GM18951 (cell line): ENCODE measurements at regions not wholly inside any gene's neighbourhood (a gene's known extent, or its start where the extent isn't known, plus 50 kb on each side); places are given as distances from the start of the nearest gene placed in this dataset.
"Not testable (repeated sequence)": the region's sequence is repeated elsewhere in the genome, so short reads cannot be mapped to it uniquely, and the experiment has no call there.

Experiments used
- POLR2A ChIP-seq: IDR thresholded peaks from 4 replicates; pipeline ENCODE4 v1.6.1; 2011; ENCODE audit warnings: mild to moderate bottlenecking; ENCODE audit not compliant: insufficient read length, insufficient read depth; ENCODE audit errors: extremely low read depth
- in situ Hi-C: fragments of 300-500 bp; cut with MboI; formaldehyde crosslinking; loops from one replicate; pipeline ENCODE4 v1.12.0; 2022; ENCODE audit warnings: low sequenced_read_pairs, mixed read lengths, inconsistent platforms; ENCODE audit not compliant: unreplicated experiment

DNA sequence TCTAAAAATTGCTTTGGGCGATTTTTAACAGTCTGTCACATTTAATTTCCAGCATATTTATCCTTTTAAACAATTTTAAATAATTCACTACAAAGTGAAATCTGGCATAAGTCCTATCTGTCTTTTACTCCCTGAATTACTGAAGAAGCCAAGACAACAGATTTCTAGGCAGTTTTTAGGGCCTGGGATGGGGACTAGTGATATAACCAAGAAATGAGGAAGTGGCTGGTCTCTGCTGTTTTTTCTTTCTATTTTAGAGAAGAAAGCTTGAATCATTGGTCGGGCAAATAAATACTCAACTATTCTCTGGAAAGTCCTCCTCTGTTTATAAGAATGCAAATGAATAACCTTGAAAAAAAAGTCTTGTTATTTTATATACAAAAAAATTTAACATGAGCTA lies 79.7 kb upstream of the SSBP2 start:
- no peak for TF ChIP-seq POLR2A
- in situ Hi-C loops = loop anchor here (25.0 kb wide), 1 partner anchor 318 kb away; no protein-coding TSS in a partner anchor

DNA sequence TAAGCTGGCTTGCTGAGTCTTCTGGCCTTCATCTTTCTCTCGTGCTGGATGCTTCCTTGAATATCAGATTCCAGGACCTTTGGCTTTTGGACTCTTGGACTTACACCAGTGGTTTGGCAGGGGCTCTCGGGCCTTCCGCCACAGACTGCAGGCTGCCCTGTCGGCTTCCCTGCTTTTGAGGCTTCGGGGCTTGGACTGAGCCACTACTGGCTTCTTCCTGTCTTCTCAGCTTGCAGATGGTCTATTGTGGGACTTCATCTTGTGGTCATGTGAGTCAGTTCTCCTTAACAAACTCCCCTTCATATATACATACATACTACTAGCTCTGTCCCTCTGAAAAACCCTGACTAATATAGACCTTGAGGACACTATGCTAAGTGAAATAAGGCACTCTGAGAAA lies 78.3 kb upstream of the SSBP2 start:
- in situ Hi-C loops = loop anchor here (25.0 kb wide), 1 partner anchor 317 kb away; no protein-coding TSS in a partner anchor
- TF ChIP-seq POLR2A = no peak

DNA sequence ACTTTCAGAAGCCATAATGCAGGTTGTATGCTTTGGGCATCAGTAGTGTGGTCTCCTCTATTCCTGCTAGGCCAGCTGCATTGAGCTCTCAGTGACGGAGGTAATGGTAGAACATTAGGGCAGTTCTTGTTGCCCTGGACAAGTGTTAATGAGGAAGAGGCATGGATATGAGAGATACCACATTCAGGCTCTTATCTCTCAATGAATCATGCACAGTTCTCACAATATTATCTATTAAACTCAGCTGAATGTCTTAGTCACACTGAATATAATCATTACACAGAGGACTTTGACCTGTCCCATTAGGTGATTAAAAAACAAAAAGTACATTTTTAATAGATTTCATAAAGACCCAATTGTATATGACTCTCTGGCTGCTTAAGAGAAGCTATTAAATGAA lies 76.6 kb upstream of the SSBP2 start:
- TF ChIP-seq POLR2A = no peak
- in situ Hi-C loops = loop anchor here (25.0 kb wide), 1 partner anchor 315 kb away; no protein-coding TSS in a partner anchor

DNA sequence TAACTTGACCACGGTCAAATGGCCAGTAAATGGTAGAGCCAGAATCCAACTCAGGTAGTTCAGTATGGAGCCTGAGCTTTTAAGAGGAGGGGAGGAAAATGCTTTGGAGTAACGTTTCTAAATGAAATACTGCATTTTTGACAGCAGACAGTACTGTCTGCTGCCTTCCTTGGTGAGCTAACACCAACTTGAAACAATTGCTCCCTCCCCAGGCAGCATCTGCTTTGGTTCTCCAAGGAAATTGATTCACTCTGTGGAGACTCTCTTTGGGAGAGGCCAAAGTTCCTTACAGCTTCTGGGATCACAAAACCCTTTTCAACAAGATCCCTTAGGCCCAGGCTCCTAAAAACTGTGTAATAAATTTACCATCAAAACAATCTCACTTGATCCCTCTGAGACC lies 75.2 kb upstream of the SSBP2 start:
- TF ChIP-seq POLR2A = no peak
- in situ Hi-C loops = loop anchor here (25.0 kb wide), 1 partner anchor 314 kb away; no protein-coding TSS in a partner anchor

- in situ Hi-C loops = loop anchor here (25.0 kb wide), 1 partner anchor 313 kb away; no protein-coding TSS in a partner anchor
These were observed 74.3 kb upstream of the SSBP2 start for GRCh38 chr5:81825237-81825636.

DNA sequence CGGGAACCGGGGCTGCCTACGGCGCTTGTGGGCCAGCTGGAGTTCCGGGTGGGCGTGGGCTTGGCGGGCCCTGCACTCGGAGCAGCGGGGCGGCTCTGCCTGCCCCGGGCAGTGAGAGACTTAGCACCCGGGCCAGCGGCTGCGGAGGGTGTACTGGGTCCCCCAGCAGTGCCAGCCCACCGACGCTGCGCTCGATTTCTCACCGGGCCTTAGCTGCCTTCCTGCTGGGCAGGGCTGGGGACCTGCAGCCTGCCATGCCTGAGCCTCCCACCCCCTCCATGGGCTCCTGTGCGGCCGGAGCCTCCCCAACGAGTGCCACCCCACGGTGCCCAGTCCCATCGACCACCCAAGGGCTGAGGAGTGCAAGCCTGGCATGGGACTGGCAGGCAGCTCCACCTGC lies 72.8 kb upstream of the SSBP2 start:
- in situ Hi-C loops = not testable (repeated sequence)

More at GRCh38 chr5:81825237-81825636, 74.3 kb upstream of the SSBP2 start:
- TF ChIP-seq POLR2A = no peak

DNA sequence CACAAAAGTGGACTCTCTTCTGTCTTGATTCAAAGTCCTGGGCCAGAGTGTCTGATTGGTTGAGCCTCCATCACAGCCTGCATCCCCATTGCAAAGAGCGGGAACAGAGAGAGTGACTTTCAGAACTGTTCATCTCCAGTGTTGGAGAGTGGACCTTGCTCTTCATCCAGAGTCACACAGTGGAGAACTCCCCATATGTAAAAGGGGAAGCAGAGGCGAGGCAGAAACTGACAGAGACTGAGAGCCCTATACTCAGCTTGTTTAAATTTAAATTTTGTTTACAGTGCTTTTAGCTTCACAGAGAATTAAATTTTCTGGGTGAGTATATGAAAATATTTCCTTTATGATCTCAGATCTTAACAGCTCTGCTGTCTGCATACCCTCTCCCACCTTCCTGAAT lies 70.0 kb upstream of the SSBP2 start:
- no peak for TF ChIP-seq POLR2A
- in situ Hi-C loops = no loop called here

DNA sequence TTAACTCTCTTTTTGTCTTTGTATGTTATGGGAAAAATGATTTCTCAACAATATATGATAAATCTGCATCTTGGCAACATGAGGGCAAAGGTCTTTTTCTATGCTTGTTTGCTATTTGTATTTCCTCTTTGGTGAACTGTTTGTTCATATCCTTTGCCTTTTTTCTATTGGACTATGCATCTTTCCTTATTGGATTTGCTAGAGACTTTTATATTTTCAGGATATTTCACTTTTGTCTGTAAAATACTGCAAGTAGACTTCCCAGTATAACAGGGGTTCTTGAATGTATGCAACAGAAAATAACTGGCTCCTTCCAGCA lies 69.4 kb upstream of the SSBP2 start:
- no peak for TF ChIP-seq POLR2A
- in situ Hi-C loops = no loop called here

DNA sequence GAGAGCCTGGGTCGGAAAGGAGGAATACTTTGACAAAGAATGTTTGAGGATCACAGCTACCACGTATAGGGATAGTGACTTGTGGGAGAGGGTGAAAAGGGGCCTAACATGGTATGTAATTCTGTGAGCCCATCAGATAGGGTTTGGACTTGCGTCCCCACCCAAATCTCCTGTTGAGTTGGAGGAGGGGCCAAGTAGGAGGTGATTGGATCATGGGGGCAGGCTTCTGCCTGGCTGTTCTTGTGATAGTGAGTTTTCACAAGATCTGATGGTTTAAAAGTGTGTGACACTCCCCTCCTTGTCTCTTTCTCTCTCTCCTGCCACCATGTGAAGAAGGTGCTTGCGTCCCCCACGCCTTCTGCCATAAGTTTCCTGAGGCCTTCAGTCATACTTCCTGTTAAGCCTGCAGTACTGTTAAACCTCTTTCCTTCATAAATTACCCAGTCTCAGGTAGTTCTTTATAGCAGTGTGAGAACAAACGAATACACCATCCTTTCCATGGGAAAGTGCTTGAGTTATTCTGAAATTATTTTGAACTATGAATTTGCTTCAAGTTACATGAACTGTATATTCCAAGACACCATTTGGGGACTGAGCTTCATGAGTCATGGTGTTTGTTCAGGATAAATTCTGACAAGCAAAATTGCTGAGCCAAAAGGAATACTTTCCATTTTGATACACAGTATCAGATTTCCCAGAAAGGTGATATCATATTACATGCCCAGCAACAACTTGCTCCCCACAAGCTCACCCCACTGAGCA lies 68.8 kb upstream of the SSBP2 start:
- in situ Hi-C loops = no loop called here
- TF ChIP-seq POLR2A = no peak

- no peak for TF ChIP-seq POLR2A
- in situ Hi-C loops = no loop called here
These were observed 67.1 kb upstream of the SSBP2 start for GRCh38 chr5:81817980-81818379.

GRCh38 chr5:81817086-81817485 lies 66.2 kb upstream of the SSBP2 start:
- in situ Hi-C loops = no loop called here
- no peak for TF ChIP-seq POLR2A

DNA sequence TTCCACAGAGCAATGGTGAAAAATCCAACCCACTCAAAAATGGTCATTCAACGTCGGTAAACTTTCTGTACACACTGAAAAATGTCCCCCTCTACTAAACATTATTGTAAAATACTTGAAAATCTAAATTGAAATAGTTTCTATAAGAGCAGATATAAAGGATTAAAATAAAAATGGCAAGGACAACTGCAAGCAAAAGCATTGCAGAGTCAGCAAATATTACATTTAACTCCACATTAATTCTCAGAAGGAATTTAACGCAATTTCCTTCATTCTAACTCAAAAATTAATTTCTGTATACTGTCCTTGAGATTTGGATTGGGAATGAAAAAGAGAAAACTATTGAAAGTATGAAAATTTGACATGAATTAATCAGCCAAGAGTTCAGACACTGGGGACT lies 64.4 kb upstream of the SSBP2 start:
- in situ Hi-C loops = no loop called here
- TF ChIP-seq POLR2A = no peak

DNA sequence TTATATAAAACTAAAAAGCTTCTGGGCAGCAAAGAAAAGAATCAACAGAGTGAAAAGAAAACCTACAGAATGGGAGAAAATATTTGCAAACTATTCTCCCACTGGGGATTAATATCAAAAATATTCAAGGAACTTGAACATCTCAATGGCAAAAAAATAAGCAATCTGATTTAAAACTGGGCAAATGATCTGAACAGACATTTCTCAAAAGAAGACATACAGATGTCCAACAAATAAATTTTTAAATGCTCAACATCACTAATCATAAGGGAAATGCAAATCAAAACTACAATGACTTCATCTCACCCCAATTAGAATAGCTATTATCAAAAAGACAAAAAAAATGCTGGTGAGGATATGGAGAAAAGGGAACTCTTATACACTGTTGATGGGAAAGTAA lies 57.2 kb upstream of the SSBP2 start:
- in situ Hi-C loops = no loop called here
- TF ChIP-seq POLR2A = no peak

GRCh38 chr5:81805086-81805485 lies 54.2 kb upstream of the SSBP2 start:
- in situ Hi-C loops = no loop called here
- no peak for TF ChIP-seq POLR2A

DNA sequence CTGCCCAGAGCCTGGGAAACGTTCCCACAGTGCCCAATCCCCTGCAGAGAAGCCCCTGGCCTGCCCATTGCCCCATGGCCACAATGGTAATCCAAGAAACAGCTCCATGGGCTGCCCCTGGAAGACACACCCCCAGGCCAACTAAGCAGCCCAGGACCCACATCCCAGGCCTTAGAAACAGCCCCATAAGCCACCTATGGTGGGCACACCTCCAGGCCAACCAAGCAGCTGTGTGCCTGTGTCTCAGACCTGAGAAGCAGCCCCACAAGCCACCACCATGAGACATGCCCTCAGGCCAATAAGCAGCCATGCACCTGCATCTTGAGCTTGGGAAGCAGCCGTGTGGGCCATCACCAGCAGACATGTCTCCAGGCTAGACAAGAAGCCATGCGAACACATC lies 52.9 kb upstream of the SSBP2 start:
- TF ChIP-seq POLR2A = no peak
- in situ Hi-C loops = no loop called here

DNA sequence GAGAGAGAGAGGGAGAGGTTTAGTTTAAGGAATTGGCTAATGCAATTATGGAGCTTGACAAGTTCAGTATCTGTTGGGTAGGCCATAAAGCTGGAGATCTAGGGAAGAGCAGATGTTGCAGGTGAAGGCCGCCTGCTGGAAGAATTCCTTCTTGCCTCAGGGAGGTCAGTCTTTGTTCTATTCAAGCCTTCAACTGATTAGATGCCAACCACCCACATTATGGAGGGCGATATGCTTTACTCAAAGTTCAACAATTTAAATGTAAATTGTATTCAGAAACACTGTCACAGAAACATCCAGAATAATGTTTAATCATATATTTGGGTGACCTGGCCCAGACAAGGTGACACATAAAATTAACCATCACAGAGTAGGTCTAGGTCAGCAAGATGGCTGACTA lies 51.7 kb upstream of the SSBP2 start:
- in situ Hi-C loops = no loop called here
- no peak for TF ChIP-seq POLR2A
